ENCODE measurements at regions not wholly inside any gene's neighbourhood (a gene's known extent, or its start where the extent isn't known, plus 50 kb on each side); places are given as distances from the start of the nearest gene placed in this dataset.
"Not testable (repeated sequence)": the region's sequence is repeated elsewhere in the genome, so short reads cannot be mapped to it uniquely, and the experiment has no call there.

DNA sequence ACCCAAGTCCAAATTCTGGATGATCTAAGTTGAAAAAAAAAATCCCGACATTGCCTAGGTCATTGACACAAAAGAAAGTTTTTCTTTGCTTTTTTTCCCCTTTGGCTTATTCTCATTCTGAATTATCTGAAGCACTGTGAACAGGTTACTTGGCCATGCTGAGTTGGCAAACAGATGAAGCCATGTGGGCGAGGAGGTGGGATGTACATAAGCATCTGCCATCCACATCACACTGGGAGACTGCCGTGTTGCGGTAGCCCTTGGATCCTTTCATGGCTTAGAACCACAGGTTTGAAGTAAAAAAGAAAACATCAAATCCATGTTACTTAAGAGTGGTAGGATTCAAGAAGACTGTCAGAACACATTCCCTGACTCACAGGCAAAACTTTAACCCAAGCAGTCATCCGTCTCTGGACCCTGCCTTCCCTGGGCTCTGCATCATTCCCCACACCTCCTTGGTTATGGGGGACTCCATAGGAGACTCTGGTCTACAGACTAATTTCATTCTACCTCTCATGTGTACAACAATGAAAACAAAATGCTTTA is 242.5 kb upstream of the SERP2 start:
- no peak for DNase-seq

GRCh38 chr13:44132710-44133109 is 240.9 kb upstream of the SERP2 start:
- no peak for DNase-seq

DNA sequence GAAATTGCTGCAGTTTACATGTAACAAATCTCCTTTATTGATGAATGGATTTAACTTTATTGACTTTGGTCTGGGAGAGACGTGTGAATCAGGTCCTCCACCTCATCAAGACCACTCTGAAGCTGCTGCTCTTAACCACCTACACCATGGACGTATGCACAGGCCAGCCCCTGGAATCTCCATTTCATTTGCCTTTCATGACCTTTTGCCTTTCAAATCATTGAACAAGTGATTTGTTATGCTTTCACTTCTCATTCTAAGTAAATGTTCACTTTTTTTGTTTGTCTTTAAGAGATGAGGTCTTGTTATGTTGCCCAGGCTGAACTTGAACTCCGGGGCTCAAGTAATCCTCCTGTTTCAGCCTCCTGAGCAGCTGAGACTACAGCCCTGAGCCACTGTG is 240.0 kb upstream of the SERP2 start:
- no peak for DNase-seq

- DNase-seq = no peak
Measured at GRCh38 chr13:44135566-44135965, 238.1 kb upstream of the SERP2 start.

GRCh38 chr13:44136696-44137268 is 236.8 kb upstream of the SERP2 start:
- DNase-seq = no peak

- DNase-seq = peak; percentile 19
Measured at GRCh38 chr13:44137466-44137865, 236.2 kb upstream of the SERP2 start.

GRCh38 chr13:44140146-44140545 is 233.5 kb upstream of the SERP2 start:
- peak; percentile 51 for DNase-seq

DNA sequence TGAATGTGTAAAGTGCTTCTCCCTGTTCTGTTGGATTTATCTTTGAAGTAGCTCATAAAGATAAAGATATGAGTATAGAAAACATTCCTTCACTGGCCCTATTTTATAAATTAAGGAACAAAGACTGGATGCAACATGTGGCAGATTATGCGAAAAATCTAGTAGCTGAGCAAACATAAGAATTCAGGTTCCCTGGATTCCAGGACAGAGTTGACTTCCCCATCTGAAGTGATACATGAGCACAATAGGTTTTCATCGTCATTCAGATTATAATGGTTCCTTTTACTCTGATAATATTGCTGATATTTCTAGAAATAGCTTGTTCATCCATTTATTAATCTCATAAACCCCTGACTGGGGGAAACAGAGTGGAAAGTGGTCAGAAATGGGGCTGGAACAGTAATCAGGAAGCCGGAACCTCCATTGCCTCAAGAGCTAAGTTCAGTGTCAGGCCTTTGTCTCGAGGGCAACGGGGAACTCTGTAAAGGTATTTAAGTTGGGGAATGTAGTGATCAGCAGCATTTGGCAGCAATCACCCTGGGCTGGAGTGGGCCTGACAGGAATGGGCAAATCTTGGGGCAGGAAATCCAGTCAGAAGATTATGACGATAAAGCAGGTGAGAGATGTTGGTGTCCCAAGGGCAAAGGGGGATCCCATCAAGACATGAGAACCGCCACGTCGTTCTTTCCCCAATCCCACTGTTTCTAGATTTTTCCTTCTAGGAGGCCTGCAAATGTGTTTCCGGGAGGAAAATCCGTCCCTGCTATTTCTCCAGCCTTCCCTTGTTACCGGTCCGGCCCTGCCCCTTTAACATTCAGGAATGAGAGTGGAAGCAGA is 232.5 kb upstream of the SERP2 start:
- DNase-seq = peak; percentile 73

DNA sequence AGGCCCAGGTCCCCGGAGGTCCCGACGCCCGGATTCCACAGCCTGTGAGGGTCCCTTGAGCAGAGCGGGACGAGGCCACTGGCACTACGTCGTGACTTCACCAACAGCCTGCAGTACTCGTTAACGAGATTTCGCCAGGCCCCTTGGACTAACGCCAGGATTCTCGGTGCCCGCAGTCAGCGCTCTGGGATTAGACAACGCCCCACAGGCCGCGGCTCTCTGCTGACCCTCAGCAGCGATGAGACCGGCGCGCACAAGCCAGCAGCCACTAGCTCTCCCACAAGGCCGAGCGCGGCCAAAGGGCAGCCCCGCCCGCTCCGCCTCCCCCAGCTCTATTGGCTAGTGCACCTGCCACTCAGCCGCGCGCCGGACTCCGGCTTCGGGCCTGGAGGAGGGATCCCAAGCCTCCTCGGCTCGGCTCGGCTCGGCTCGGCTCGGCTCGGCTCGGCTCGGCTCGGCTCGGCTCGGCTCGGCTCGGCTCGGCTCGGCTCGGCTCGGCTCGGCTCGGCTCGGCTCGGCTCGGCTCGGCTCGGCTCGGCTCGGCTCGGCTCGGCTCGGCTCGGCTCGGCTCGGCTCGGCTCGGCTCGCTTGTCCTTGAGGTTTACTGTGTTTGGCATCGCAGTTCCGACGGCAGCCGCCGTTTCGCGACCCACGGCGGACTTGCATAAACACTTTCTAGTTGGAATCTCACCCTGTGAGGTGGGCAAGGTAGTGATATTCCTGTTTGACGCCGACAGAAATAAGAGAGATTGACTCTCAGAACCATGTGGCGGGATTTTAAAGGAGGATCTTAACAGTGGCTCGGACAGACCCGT is 231.7 kb upstream of the SERP2 start:
- DNase-seq = peak; percentile 98

- peak; percentile 74 for DNase-seq
Measured at GRCh38 chr13:44142540-44142867, 231.1 kb upstream of the SERP2 start.

- DNase-seq = peak; percentile 33
Measured at GRCh38 chr13:44142941-44143665, 230.5 kb upstream of the SERP2 start.

DNA sequence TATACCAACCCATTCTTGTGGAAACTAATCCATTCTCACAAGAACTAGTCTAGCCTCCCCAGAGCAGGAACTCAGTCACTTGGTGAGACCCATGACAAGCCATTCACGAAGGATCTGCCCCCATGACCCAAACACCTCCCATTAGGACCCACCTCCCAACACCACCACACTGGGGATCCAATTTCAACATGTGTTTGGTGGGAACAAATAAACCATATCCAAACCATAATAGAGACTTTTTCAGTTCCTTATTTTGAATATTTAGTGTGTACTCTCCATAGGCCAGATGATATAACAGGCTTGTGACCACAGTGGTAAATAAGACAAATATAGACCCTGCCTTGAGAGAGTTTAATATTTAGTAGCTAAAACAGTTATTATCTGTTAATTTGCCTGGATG is 227.5 kb upstream of the SERP2 start:
- no peak for DNase-seq

GRCh38 chr13:44147233-44147632 is 226.4 kb upstream of the SERP2 start:
- DNase-seq = no peak

DNA sequence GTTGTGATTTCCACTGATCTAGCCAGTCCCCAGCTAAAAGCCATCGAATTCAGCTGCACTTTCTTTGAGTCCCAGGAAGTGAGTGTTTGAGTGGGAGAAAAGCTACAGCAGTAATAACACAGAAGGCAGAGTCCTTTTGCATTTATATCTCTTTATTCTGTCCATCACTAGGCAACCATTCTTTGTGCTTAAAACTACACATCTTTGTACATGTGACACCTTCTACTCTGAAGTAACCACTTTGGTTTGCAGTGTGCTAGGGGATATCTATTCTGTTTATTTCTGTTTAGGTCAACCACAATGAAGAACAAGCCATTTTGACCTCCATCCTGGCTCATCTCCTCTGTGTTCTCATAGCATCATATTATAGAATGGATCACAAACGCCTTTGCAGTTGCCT is 226.0 kb upstream of the SERP2 start:
- no peak for DNase-seq

DNA sequence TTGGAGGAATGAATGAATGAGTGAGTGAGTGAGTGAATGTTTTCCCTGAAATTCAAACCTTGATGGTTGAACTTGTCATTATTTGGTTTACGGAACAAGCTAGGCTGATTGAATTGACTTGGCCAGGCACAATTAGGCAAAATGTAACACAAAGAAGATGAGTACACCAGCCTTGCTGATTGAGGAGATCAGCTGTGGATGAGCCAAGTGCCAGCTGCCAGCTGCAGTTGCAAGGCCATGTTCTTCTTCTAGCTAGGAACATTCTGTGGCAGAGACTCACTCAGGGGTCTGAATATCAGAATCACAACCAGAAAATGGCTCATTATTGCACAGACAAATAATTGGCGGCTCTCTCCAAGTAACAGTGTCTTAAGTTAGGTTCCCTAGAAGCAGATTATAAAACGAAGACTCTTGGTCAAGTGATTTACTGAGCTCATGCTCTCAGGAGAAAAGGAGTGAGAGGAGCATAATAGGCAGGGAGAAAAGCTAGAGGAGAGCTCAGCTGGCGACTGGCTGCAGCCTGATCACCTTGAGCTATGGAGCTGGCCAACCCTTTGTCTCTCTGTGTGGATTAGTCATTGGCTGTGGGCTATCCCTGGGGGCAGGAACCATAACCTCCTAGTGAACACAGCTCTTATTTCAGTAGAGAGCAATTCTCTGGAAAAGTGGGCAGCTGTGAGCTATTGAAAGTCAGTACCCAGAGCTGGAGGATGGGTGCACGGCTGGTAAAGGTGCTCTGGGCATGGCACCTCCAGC is 225.3 kb upstream of the SERP2 start:
- DNase-seq = peak; percentile 28

- not testable (repeated sequence) for DNase-seq
Measured at GRCh38 chr13:44149231-44149630, 224.4 kb upstream of the SERP2 start.

GRCh38 chr13:44149821-44150220 is 223.8 kb upstream of the SERP2 start:
- peak; percentile 71 for DNase-seq

GRCh38 chr13:44151474-44151873 is 222.2 kb upstream of the SERP2 start:
- peak; percentile 89 for DNase-seq

DNA sequence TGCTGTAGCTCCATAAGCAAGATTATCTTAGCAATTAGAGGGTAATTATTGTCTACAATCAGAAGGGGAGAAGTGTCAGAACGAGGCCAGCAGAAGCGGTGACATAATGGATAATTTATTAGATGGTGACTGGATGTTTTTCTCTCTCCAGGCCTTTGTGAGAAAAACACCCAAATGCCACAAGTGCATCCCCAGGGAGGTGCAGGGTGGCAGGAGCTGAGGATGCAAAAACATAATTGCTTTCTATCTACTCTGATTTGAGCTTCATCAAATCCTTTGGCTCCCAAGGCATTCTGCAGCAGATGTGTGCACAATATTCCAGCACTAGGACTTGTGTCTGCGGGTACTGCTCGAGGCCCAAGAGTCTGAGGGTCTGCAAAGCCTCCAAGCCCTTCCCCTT is 220.1 kb upstream of the SERP2 start:
- peak; percentile 65 for DNase-seq

DNA sequence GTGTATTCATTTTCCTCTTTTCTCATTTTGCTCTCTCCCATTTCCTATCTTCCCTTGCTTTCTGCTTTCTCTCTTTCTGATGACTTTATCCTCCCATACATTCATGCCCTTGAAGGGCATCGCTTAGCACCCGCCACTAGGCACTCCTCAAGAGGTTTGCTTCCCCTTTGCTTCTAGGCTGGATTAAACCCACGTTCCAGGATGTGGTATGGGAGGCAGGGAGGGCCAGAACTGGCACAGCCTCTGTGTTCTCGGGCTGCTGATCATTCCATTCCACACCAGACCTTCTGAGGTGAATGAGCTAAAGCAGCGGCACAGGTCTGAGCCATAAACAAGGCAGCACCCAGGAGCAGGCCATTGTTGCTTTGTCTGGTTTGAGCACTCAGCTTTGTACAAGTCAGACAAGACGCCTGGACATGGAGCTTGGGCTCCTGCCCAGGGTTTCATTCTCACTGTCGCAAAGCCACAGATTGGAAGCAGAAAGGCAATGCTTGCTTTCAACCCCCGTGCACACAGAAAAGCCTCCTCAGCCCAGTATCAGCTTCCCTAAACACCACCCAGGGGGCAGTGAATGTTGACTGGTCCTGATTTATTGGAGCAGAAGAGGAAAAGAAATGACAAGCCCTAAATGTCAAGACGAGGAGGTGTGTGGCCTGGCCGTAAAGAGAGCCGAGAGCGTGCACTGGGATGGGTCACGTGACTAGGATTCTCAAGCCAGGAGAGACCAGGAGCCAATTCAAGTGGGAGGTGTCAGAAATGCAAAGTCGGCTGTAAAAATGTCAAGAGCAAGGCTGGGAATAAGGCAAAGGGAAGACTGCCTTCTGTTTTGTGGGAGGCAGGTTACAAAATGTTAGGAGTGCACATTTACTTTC is 218.0 kb upstream of the SERP2 start:
- no peak for DNase-seq

GRCh38 chr13:44156294-44156658 is 217.3 kb upstream of the SERP2 start:
- no peak for DNase-seq
